Liver (tissue), 6 donors: ENCODE measurements at regions not wholly inside any gene's neighbourhood (a gene's known extent, or its start where the extent isn't known, plus 50 kb on each side); places are given as distances from the start of the nearest gene placed in this dataset.
"Not testable (repeated sequence)": the region's sequence is repeated elsewhere in the genome, so short reads cannot be mapped to it uniquely, and the experiment has no call there.

ENCODE experiments used
- DNase-seq: peaks from one replicate; pipeline ENCODE4 v3.0.0-alpha.2; 2017; ENCODE audit warnings: low spot score
- H3K27ac ChIP-seq, 2 donors: one replicate each; pipeline ENCODE4 v1.7.0; 2013; ENCODE audit warnings: inconsistent platforms in 2 of 2, low read length in 2 of 2, control low read depth in 1 of 2, low read depth in 1 of 2, mild to moderate bottlenecking in 1 of 2
- H3K27me3 ChIP-seq, 4 donors: one replicate each; pipeline versions ENCODE4 v1.6.1 to v1.7.0; 2013; ENCODE audit warnings: low read length in 3 of 4, inconsistent platforms in 1 of 4, mild to moderate bottlenecking in 1 of 4, moderate library complexity in 1 of 4; ENCODE audit not compliant: control insufficient read depth in 4 of 4, insufficient read depth in 4 of 4
- H3K36me3 ChIP-seq, 4 donors: one replicate each; pipeline versions ENCODE4 v1.6.1 to v1.7.0; 2013; ENCODE audit warnings: low read length in 3 of 4, mild to moderate bottlenecking in 3 of 4, low read depth in 1 of 4, moderate library complexity in 1 of 4; ENCODE audit not compliant: control insufficient read depth in 4 of 4, insufficient read depth in 3 of 4
- H3K4me1 ChIP-seq, 4 donors: one replicate each; pipeline versions ENCODE4 v1.6.1 to v1.7.0; 2013; ENCODE audit warnings: low read length in 3 of 4, mild to moderate bottlenecking in 3 of 4, moderate library complexity in 1 of 4; ENCODE audit not compliant: control insufficient read depth in 4 of 4, insufficient read depth in 4 of 4
- H3K4me3 ChIP-seq, 3 donors: one replicate each; pipeline versions ENCODE4 v1.6.1 to v1.7.0; 2013; ENCODE audit warnings: low read length in 3 of 3, control low read depth in 1 of 3, low read depth in 1 of 3, mild to moderate bottlenecking in 1 of 3
- H3K9ac ChIP-seq, 2 donors: one replicate each; pipeline ENCODE4 v1.7.0; 2013; ENCODE audit warnings: low read length in 2 of 2, mild to moderate bottlenecking in 2 of 2, moderate library complexity in 2 of 2, control low read depth in 1 of 2, low read depth in 1 of 2
- H3K9me3 ChIP-seq, 4 donors: one replicate each; pipeline versions ENCODE4 v1.6.1 to v1.7.0; 2013; ENCODE audit warnings: low read length in 3 of 4; ENCODE audit not compliant: control insufficient read depth in 4 of 4
- WGBS: extraction: QIAGEN DNeasy Blood & Tissue Kit; methylation state at CpG from one replicate; pipeline ENCODE4 v1.1.7; 2013; 5-methylcytosine and 5-hydroxymethylcytosine counted together
- donor health status: healthy.
- donor health status: healthy.
- donor health status: healthy.

DNA sequence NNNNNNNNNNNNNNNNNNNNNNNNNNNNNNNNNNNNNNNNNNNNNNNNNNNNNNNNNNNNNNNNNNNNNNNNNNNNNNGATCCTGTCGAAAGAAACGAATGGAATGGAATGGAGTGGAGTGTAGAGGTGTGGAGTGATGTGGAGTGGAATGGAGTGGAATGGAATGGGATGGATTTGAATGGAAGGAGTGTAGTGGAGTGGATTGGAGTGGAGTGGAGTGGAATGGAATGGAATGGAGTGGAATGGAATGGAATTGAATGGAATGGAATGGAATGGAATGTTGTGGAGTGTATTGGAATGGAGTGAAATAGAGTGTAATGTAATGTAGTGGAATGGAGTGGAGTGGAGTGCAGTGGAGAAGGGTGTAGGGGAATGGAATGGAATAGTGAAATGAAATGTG lies 1275.4 kb upstream of the TPTE start:
- not testable (repeated sequence) for H3K36me3 ChIP-seq, H3K27ac ChIP-seq, H3K27me3 ChIP-seq, H3K9ac ChIP-seq, H3K4me1 ChIP-seq, DNase-seq
- Histone ChIP-seq H3K4me3 (peak overlapping the region in 1 of 3 donors; percentile 20), H3K9me3 (peaks cover 12 to 19% (median 15%) of the 10 kb centered on the region in 4 donors)
- WGBS, result 45% methylated on average over 2 of the region's 2 CpGs

DNA sequence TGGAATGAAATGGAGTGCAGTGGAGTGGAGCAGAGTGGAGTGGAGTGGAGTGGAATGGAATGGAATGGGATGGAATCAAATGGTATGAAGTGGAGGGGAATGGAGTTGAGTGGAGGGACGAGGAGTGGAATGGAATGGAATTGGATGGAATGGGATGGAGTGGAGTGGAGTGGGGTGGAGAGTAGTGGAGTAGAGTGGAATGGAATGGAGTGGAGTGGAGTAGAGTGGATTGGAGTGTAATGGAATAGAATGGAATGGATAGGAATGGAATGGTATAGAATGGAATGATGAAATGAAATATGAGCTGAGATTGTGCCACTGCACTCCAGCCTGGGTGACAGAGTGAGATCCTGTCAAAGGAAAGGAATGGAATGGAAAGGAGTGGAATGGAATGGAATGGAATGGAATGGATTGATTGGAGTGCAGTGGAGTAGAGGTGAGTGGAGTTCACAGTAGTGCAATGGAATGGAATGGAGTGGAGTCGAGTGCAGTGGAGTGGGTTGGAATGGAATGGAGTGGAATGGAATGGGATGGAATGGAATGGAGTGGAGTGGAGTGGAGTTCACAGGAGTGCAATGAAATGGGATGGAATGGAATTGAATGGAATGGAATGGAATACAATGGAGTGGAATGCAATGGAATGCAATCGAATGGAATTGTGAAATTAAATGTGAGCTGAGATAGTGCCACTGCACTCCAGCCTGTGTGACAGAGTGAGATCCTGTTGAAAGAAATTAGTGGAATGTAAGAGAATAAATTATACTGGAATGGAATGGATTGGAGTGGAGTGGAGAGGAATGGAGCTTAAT lies 1274.7 kb upstream of the TPTE start:
- not testable (repeated sequence) for H3K4me3 ChIP-seq, H3K36me3 ChIP-seq, H3K27me3 ChIP-seq, H3K4me1 ChIP-seq, H3K9ac ChIP-seq, H3K27ac ChIP-seq
- WGBS, result 37% methylated on average over 3 of the region's 3 CpGs
- peaks cover 12 to 19% (median 15%) of the 10 kb centered on the region in 4 donors for H3K9me3 ChIP-seq
- DNase-seq, result peak; percentile 35

DNA sequence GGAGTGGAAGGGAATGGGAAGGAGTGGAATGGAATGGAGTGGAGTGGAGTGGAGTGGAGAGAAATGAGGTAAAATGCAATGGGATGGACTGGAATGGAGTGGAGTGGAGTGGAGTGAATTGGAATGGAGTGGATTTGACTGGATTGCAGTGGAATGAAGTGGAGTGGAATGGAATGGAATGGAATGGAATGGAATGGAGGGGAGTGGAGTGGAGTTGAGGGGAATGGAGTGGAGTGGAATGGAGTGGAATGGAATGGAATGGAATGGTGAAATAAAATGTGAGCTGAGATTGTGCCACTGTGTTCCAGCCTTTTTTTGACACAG lies 1274.1 kb upstream of the TPTE start:
- H3K27ac ChIP-seq, H3K4me1 ChIP-seq, H3K9ac ChIP-seq, H3K36me3 ChIP-seq, DNase-seq, H3K27me3 ChIP-seq: not testable (repeated sequence)
- Histone ChIP-seq H3K4me3 (peak overlapping the region in 1 of 3 donors; percentile 2), H3K9me3 (peaks cover 12 to 19% (median 15%) of the 10 kb centered on the region in 4 donors)

DNA sequence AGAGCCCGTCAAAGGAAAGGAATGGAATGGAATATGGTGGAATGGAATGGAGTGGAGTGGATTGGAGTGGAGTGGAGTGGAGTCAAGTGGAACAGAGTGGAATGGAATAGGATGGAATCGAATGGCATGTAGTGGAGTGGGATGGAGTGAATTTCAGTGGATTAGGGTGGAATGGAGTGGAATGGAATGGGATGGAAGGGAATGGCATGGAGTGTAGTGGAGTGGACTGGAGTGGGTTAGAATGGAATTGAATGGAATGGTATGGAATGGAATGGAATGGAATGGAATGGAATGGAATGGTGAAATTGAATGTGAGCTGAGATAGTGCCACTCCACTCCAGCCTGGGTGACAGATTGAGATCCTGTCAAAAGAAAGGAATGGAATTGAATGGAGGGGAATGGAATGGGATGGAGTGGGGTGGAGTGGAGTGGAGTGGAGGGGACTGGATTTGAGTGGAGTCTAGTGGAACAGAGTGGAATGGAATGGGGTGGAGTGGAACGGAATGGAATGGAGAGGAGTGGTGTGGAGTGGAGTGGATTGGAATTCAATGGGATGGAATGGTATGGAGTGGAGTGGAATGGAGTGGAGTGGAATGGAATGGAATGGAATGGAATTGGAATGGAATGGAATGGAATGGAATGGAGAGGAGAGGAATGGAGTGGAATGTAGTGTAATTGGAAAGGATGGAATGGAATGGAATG lies 1273.6 kb upstream of the TPTE start:
- not testable (repeated sequence) for H3K4me1 ChIP-seq, H3K27me3 ChIP-seq, H3K9ac ChIP-seq, H3K36me3 ChIP-seq, DNase-seq, H3K27ac ChIP-seq
- peak overlapping the region in 1 of 3 donors; percentile 2 for H3K4me3 ChIP-seq
- H3K9me3 ChIP-seq, result peaks cover 12 to 19% (median 15%) of the 10 kb centered on the region in 4 donors
- 45% methylated on average over 3 of the region's 3 CpGs for WGBS
